ENCODE measurements at regions not wholly inside any gene's neighbourhood (a gene's known extent, or its start where the extent isn't known, plus 50 kb on each side); places are given as distances from the start of the nearest gene placed in this dataset.

DNA sequence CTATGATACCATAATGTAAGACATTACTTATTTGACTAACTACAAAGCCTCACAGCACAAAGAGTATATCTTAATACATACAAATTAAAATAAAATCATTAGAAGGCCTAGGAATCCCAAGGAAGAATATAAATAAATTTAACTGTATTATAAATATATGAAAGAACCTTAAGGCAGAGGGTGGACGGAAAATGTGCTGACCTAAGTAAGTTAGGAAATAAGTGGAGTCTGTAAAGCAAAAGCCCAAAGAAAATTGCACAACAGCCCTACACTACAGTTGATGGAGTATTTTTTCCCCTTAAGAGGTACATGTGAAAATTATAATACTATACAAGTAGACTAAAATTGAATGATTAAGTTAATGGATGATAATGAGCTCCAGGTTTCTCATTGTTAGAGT, 710.1 kb downstream of the NR4A2 start:
- WGBS (ENCODE audit: low lambda C conversion rate), result 4% methylated on average over 1 of the region's 1 CpG
- Histone ChIP-seq H3K4me1 (ENCODE audit: control insufficient read depth in 1 of 2, insufficient read depth in 2 of 2, low read depth in 1 of 2, low read length in 1 of 2) (no peaks in the 10 kb centered on the region), H3K36me3 (replicated peaks in 1 of 2; ENCODE audit: control insufficient read depth in 1 of 2, insufficient read depth in 2 of 2, low read length in 1 of 2) (no peaks in the 10 kb centered on the region), H2AFZ (ENCODE audit: low read depth) (no peak overlapping the region), H3K79me2 (ENCODE audit: insufficient read depth) (no peaks in the 10 kb centered on the region), H3F3A (replicated peaks; ENCODE audit: insufficient read depth) (no peaks in the 10 kb centered on the region), H3K9me2 (no peaks in the 10 kb centered on the region), H3K4me3 (ENCODE audit: low read depth in 2 of 2, low read length in 1 of 2) (no peak overlapping the region), H3K9me3 (no peaks in the 10 kb centered on the region), H3K9ac (no peak overlapping the region), H3K27ac (ENCODE audit: low read depth in 2 of 2, low read length in 1 of 2) (no peak overlapping the region), H3K4me2 (no peak overlapping the region), H4K20me1 (ENCODE audit: insufficient read depth) (no peaks in the 10 kb centered on the region), H3K27me3 (ENCODE audit: insufficient read depth) (no peaks in the 10 kb centered on the region)
- CTCF ChIA-PET, result no interaction called here
- POLR2A ChIA-PET, result no interaction called here
- TF ChIP-seq TEAD4 (IDR thresholded peaks at IDR 0.05; ENCODE audit: borderline replicate concordance, insufficient read depth) (no peak), RAD21 (IDR thresholded peaks at IDR 0.05; ENCODE audit: low read length) (no peak), GATA2 (CRISPR knock-in tag; IDR thresholded peaks at IDR 0.05) (no peak), FOXJ3 (CRISPR knock-in tag; IDR thresholded peaks at IDR 0.05) (no peak), MEF2A (IDR thresholded peaks at IDR 0.05; ENCODE audit: borderline replicate concordance, low read depth) (no peak), NRF1 (IDR thresholded peaks at IDR 0.05; ENCODE audit: low read depth, low read length) (no peak), CTCF (IDR thresholded peaks at IDR 0.05) (no peak), MAX (IDR thresholded peaks at IDR 0.05; ENCODE audit: low read depth) (no peak), USF1 (IDR thresholded peaks at IDR 0.05; ENCODE audit: borderline replicate concordance, low read depth) (no peak), GABPA (IDR thresholded peaks at IDR 0.05; ENCODE audit: low read depth) (no peak), EZH2phosphoT487 (IDR thresholded peaks at IDR 0.05; ENCODE audit: borderline replicate concordance, low read depth) (no peak), USF2 (IDR thresholded peaks at IDR 0.05; ENCODE audit: borderline replicate concordance, low read depth, low read length) (no peak), SIN3A (IDR thresholded peaks at IDR 0.05; ENCODE audit: borderline replicate concordance, low read depth, low read length) (no peak), SMC3 (IDR thresholded peaks at IDR 0.05; ENCODE audit: low read depth, low read length) (no peak), RFX5 (IDR thresholded peaks at IDR 0.05; ENCODE audit: low read length) (no peak), EP300 (IDR thresholded peaks at IDR 0.05; ENCODE audit: borderline replicate concordance in 1 of 2, low read depth in 1 of 2, low read length in 1 of 2) (no peak)
- TF ChIP-seq, protein P1, sequence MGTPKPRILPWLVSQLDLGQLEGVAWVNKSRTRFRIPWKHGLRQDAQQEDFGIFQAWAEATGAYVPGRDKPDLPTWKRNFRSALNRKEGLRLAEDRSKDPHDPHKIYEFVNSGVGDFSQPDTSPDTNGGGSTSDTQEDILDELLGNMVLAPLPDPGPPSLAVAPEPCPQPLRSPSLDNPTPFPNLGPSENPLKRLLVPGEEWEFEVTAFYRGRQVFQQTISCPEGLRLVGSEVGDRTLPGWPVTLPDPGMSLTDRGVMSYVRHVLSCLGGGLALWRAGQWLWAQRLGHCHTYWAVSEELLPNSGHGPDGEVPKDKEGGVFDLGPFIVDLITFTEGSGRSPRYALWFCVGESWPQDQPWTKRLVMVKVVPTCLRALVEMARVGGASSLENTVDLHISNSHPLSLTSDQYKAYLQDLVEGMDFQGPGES (IDR thresholded peaks at IDR 0.05; ENCODE audit: low read depth, low read length), result no peak
- TF ChIP-seq, protein P2, sequence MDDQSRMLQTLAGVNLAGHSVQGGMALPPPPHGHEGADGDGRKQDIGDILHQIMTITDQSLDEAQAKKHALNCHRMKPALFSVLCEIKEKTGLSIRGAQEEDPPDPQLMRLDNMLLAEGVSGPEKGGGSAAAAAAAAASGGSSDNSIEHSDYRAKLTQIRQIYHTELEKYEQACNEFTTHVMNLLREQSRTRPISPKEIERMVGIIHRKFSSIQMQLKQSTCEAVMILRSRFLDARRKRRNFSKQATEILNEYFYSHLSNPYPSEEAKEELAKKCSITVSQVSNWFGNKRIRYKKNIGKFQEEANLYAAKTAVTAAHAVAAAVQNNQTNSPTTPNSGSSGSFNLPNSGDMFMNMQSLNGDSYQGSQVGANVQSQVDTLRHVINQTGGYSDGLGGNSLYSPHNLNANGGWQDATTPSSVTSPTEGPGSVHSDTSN (IDR thresholded peaks at IDR 0.05), result no peak
- TF ChIP-seq, protein P3, sequence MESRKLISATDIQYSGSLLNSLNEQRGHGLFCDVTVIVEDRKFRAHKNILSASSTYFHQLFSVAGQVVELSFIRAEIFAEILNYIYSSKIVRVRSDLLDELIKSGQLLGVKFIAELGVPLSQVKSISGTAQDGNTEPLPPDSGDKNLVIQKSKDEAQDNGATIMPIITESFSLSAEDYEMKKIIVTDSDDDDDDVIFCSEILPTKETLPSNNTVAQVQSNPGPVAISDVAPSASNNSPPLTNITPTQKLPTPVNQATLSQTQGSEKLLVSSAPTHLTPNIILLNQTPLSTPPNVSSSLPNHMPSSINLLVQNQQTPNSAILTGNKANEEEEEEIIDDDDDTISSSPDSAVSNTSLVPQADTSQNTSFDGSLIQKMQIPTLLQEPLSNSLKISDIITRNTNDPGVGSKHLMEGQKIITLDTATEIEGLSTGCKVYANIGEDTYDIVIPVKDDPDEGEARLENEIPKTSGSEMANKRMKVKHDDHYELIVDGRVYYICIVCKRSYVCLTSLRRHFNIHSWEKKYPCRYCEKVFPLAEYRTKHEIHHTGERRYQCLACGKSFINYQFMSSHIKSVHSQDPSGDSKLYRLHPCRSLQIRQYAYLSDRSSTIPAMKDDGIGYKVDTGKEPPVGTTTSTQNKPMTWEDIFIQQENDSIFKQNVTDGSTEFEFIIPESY (IDR thresholded peaks at IDR 0.05; ENCODE audit: borderline replicate concordance, low read depth), result no peak
- no peak for DNase-seq
